MM.1S (cell line): ENCODE measurements at regions not wholly inside any gene's neighbourhood (a gene's known extent, or its start where the extent isn't known, plus 50 kb on each side); places are given as distances from the start of the nearest gene placed in this dataset.

Experiments
- CTCF ChIP-seq: fragments of 300-600 bp; sonication (generic); IDR thresholded peaks from 2 replicates; pipeline ENCODE4 v1.5.1; 2016; ENCODE audit warnings: antibody characterized with exemption, low read length, mixed read lengths
- EZH2 ChIP-seq: fragments of 300-600 bp; sonication (generic); optimal IDR thresholded peaks from 2 replicates; pipeline ENCODE3; 2017; ENCODE audit warnings: low read depth, mild to moderate bottlenecking, antibody characterized with exemption, low read length, mixed read lengths

DNA sequence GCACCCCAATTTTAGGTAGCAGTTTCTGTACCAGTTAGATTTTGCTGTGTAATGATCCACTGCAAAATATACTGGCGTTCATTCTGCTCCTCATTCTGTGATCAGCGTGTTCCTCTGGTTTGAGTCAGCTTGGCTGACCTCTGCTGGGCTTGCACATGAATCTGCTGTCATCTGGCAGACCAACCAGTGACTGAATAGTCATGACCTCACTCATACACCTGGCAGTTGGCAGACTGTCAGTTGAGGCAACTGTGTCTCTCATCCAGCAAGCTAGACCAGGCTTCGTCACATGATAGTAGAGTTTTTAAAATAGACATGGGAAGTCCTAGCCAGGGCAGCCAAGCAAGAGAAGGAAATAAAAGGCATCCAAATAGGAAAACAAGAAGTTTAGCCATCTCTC, 316.3 kb upstream of the LARGE1 start:
- TF ChIP-seq EZH2, result no peak
- TF ChIP-seq CTCF, result peak; percentile 9; the same call in 1 of the 2 replicates
